Bronchial epithelial cell (primary cell): ENCODE measurements at regions not wholly inside any gene's neighbourhood (a gene's known extent, or its start where the extent isn't known, plus 50 kb on each side); places are given as distances from the start of the nearest gene placed in this dataset.

Source experiments
- DNase-seq: peaks from one replicate; pipeline ENCODE4 v3.0.0-alpha.2; 2010; ENCODE audit warnings: low read depth
- FAIRE-seq: peaks from 2 replicates; lab custom pipeline; 2011; peaks lifted over from hg19 to GRCh38; lab: Jason Lieb, UNC
- H3K27me3 ChIP-seq: 2 replicates; pipeline ENCODE4 v1.5.1; 2011; ENCODE audit warnings: low read length; ENCODE audit not compliant: control insufficient read depth, insufficient read depth
- H3K36me3 ChIP-seq: 2 replicates; pipeline ENCODE4 v1.5.1; 2011; ENCODE audit warnings: low read length; ENCODE audit not compliant: control insufficient read depth, insufficient read depth
- H3K4me3 ChIP-seq: 2 replicates; pipeline ENCODE4 v1.5.1; 2011; ENCODE audit warnings: mild to moderate bottlenecking, low read depth, low read length, control low read depth
- CTCF ChIP-seq: IDR thresholded peaks from 2 replicates; pipeline ENCODE4 v1.5.1; 2011; ENCODE audit warnings: mild to moderate bottlenecking, moderate library complexity, low read length, control low read depth, inconsistent platforms; ENCODE audit not compliant: insufficient read depth, severe bottlenecking

- FAIRE-seq, result no peak
- H3K27me3 ChIP-seq, result no peaks in the 10 kb centered on the region
- DNase-seq, result no peak
- no peak overlapping the region for H3K4me3 ChIP-seq
- no peaks in the 10 kb centered on the region for H3K36me3 ChIP-seq
- TF ChIP-seq CTCF, result no peak
These were observed 97.3 kb downstream of the SALL1 start for GRCh38 chr16:51053775-51054174.

DNA sequence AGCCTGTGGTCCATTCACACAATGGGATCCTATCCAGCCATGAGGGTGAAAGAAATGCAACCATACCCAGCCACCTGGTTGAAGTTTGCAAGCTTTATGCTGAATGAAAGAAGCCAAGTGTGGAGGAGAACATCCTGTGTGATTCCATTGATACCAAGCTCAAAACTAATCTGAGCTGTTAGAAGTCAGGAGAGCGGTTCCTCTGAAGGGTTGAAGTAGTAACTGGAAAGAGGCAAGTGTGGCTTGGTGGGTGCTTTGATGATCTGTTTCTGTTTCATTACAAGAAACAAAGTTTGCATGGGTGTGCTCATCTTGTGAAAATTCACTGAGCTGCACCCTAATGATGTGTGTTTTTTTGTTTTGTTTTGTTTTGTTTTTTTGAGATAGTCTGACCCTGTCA lies 99.4 kb downstream of the SALL1 start:
- DNase-seq (no peak), FAIRE-seq (no peak)
- TF ChIP-seq CTCF, result no peak

DNA sequence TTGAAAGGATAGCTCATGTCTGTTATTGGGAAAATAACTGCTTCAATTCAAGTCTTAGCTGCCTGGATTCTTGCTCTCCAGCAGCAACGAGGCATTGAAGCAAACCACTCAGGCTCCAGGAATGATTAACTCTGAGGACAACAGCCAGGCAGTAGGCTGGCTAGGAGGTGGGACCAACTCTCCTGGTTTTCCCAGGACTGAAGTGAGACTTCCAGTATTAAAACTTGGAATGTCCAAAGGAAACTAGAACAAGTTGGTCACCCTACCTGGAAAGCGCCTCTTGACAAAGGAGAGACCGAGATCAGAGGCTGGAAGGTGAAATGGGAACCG lies 100.7 kb downstream of the SALL1 start:
- FAIRE-seq (no peak), DNase-seq (no peak)
- H3K36me3 ChIP-seq, result no peaks in the 10 kb centered on the region
- TF ChIP-seq CTCF, result no peak
- no peak overlapping the region for H3K4me3 ChIP-seq
- H3K27me3 ChIP-seq, result no peaks in the 10 kb centered on the region

More for the DNA sequence above, 99.4 kb downstream of the SALL1 start:
- Histone ChIP-seq H3K36me3 (no peaks in the 10 kb centered on the region), H3K27me3 (no peaks in the 10 kb centered on the region), H3K4me3 (no peak overlapping the region)

DNA sequence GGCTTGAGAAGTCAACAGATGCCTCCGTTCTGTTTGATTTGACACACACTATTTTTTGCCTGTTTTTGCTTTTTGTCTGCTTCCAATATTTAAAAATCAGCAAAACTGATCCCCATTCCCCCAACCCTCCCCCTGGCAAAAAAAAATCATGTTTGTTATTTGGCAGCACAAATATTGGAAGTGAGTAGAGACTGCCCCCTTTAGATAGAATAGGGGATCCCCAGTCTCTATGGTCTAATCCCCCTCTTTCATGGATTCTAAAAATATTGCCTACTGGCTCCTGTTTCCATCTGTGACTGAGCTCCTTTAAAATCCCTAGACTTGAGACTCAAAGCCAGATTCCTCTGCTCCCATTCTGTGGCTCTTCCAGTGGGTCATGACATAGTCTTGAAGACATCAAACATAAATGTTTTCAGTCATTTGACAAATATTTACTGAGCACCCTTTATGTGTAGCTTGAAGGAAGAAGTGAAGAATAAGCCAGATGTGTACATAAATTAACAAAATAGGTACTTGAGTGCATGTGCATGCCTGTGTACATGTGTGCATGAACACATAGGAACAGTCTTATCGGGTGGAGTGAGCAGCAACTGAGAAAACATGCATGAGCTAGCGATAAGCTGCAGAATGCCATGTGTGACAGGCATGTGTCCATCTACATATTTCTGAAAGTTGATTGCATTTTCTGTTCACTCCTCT lies 101.2 kb downstream of the SALL1 start:
- Histone ChIP-seq H3K27me3 (no peaks in the 10 kb centered on the region), H3K36me3 (no peaks in the 10 kb centered on the region), H3K4me3 (no peak overlapping the region)
- TF ChIP-seq CTCF, result no peak
- FAIRE-seq (no peak), DNase-seq (no peak)

DNA sequence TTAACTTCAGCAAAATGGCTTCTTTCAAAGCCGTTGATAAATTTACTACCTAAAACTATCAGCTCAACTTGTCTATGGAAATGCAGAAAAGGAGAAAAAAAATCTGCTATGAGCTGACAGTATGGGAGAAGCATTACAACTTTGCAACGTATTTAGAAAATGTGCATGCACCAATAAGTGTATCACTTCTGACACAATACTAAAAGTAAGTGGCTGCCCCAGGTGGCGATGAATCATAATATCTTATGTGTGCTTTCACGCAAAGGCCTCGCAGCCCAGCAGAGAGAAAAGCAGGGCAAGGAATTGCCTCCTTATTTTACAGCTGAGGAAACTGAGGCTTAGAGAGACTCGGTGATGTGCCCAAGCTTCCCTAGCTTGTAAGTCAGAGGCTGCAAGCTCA lies 101.8 kb downstream of the SALL1 start:
- TF ChIP-seq CTCF, result no peak
- no peaks in the 10 kb centered on the region for H3K27me3 ChIP-seq
- H3K4me3 ChIP-seq, result no peak overlapping the region
- no peaks in the 10 kb centered on the region for H3K36me3 ChIP-seq
- DNase-seq (no peak), FAIRE-seq (no peak)

- H3K4me3 ChIP-seq, result no peak overlapping the region
- FAIRE-seq (no peak), DNase-seq (no peak)
- H3K27me3 ChIP-seq, result no peaks in the 10 kb centered on the region
- TF ChIP-seq CTCF, result no peak
- H3K36me3 ChIP-seq, result no peaks in the 10 kb centered on the region
These were observed 102.5 kb downstream of the SALL1 start for GRCh38 chr16:51048544-51048943.
